HepG2 (cell line): ENCODE measurements at regions not wholly inside any gene's neighbourhood (a gene's known extent, or its start where the extent isn't known, plus 50 kb on each side); places are given as distances from the start of the nearest gene placed in this dataset.
A peak's percentile ranks its signal among the peaks of the same experiment; 100 is the strongest.

Experiments
- ATAC-seq: fragments of 200-7000 bp; cut with Tn5 transposase; 3 replicates; pipeline ENCODE4 v1.9.1; 2020; ENCODE audit warnings: mild to moderate bottlenecking, moderate library complexity
- BruUV-seq: library from RNA; stranded (reverse); fragments of 400-500 nt; replicated peaks from 2 replicates; lab custom pipeline; 2021; lab: Mats Ljungman, UMichigan
- CTCF ChIA-PET: fragments of 300-600 bp; formaldehyde crosslinking; extraction: SDS; loops from one replicate; lab custom pipeline; 2021; ENCODE audit warnings: low total read pairs, inconsistent platforms, low intra/inter-chr PET ratio; lab: Yijun Ruan, JAX
- POLR2A ChIA-PET: fragments of 350-600 bp; sonication (Branson Sonifier 250); formaldehyde crosslinking; loops from one replicate; lab custom pipeline; 2020; ENCODE audit warnings: antibody characterized with exemption, inconsistent platforms; lab: Yijun Ruan, JAX
- DNase-seq: peaks from one replicate; pipeline ENCODE4 v3.0.0-alpha.2; 2015; ENCODE audit warnings: low spot score
- FAIRE-seq: peaks from 3 replicates; lab custom pipeline; 2011; peaks lifted over from hg19 to GRCh38; lab: Jason Lieb, UNC
- H2AFZ ChIP-seq: one replicate; pipeline ENCODE4 v1.6.1; 2011; ENCODE audit warnings: low read length, inconsistent platforms
- H3K27ac ChIP-seq: fragments of 300-600 bp; 3 replicates; pipeline ENCODE4 v1.8.0; 2011; ENCODE audit warnings: mixed run types, mild to moderate bottlenecking, mixed read lengths, low read length, inconsistent platforms; ENCODE audit not compliant: insufficient read depth; ENCODE audit errors: extremely low read length
- H3K27me3 ChIP-seq, 2 experiments: fragments of 200-600 bp in 1 of 2; 2 replicates in 1 of 2; 3 replicates in 1 of 2; pipeline versions ENCODE4 v1.6.0 to v1.8.0; 2011; ENCODE audit warnings: low read length in 2 of 2, mild to moderate bottlenecking in 2 of 2, moderate library complexity in 2 of 2, inconsistent platforms in 1 of 2; ENCODE audit not compliant: insufficient read depth in 2 of 2, control insufficient read depth in 1 of 2
- H3K36me3 ChIP-seq, 2 experiments: fragments of 200-600 bp in 1 of 2; replicated peaks in 1 of 2; 2 replicates in 1 of 2; 3 replicates in 1 of 2; pipeline versions ENCODE4 v1.5.1 to v1.8.0; 2011; ENCODE audit warnings: low read length in 2 of 2, inconsistent platforms in 1 of 2; ENCODE audit not compliant: insufficient read depth in 2 of 2, control insufficient read depth in 1 of 2
- H3K4me1 ChIP-seq: 2 replicates; pipeline ENCODE4 v1.5.1; 2012; ENCODE audit warnings: low read length, inconsistent platforms; ENCODE audit not compliant: insufficient read depth
- H3K4me2 ChIP-seq: 2 replicates; pipeline ENCODE4 v1.6.0; 2011; ENCODE audit warnings: low read depth, low read length, inconsistent platforms
- H3K4me3 ChIP-seq, 3 experiments: fragments of 200-600 bp in 1 of 3; sonication (generic), shearing (Covaris generic) in 1 of 3; replicated peaks in 1 of 3; 2 replicates each; pipeline ENCODE4 v1.5.1; 2011 to 2016; ENCODE audit warnings: low read length in 3 of 3, inconsistent platforms in 2 of 3, low read depth in 2 of 3, mild to moderate bottlenecking in 2 of 3, control low read depth in 1 of 3, mixed read lengths in 1 of 3; ENCODE audit not compliant: insufficient read depth in 1 of 3
- H3K79me2 ChIP-seq: one replicate; pipeline ENCODE4 v1.6.1; 2011; ENCODE audit warnings: low read length, inconsistent platforms; ENCODE audit not compliant: insufficient read depth
- H3K9ac ChIP-seq: 2 replicates; pipeline ENCODE4 v1.6.0; 2011; ENCODE audit warnings: mild to moderate bottlenecking, low read depth, low read length, inconsistent platforms; ENCODE audit not compliant: insufficient read depth
- H3K9me3 ChIP-seq: 2 replicates; pipeline ENCODE4 v1.5.1; 2012; ENCODE audit warnings: mild to moderate bottlenecking, low read length
- H4K20me1 ChIP-seq: 2 replicates; pipeline ENCODE4 v1.6.0; 2011; ENCODE audit warnings: inconsistent platforms, mild to moderate bottlenecking, low read length, moderate library complexity; ENCODE audit not compliant: insufficient read depth
- CCDC6 ChIP-seq: sonication (generic); formaldehyde crosslinking; IDR thresholded peaks from 2 replicates; pipeline ENCODE4 v1.8.1; 2022; ENCODE audit warnings: mild to moderate bottlenecking, missing genetic modification reagents, moderate library complexity
- CREB1 ChIP-seq, 2 experiments: fragments of 450-650 bp in 1 of 2; IDR thresholded peaks; 2 replicates each; pipeline ENCODE4 v1.6.1; 2016 to 2017; ENCODE audit warnings: control low read depth in 1 of 2, mild to moderate bottlenecking in 1 of 2, missing compliant biosample characterization in 1 of 2, missing genetic modification characterization in 1 of 2
- MAFF ChIP-seq: IDR thresholded peaks from 2 replicates; pipeline ENCODE4 v1.6.1; 2011; ENCODE audit warnings: low read depth, low read length, improper control_type of control experiment
- MAFK ChIP-seq, 2 experiments: IDR thresholded peaks in 1 of 2; conservative IDR thresholded peaks in 1 of 2; 2 replicates each; pipeline ENCODE4 v1.6.1; 2011; ENCODE audit warnings: improper control_type of control experiment in 2 of 2, low read length in 2 of 2
- in situ Hi-C: cut with HindIII; loops from 2 replicates; pipeline ENCODE4 v1.10.0; 2017; ENCODE audit warnings: low pct_unique_long_range_greater_than_20kb; ENCODE audit not compliant: extremely low pct_ligation_motif_present
- intact Hi-C: fragments of 100-400 bp; cut with micrococcal nuclease; formaldehyde crosslinking; loops from one replicate; pipeline ENCODE4 v1.10.0; 2022; ENCODE audit not compliant: unreplicated experiment
- TF ChIP-seq, protein P1 (sequence below): sonication (generic); formaldehyde crosslinking; IDR thresholded peaks from 2 replicates; pipeline ENCODE4 v1.4.0; 2020; ENCODE audit warnings: low read depth, missing genetic modification reagents

DNA sequence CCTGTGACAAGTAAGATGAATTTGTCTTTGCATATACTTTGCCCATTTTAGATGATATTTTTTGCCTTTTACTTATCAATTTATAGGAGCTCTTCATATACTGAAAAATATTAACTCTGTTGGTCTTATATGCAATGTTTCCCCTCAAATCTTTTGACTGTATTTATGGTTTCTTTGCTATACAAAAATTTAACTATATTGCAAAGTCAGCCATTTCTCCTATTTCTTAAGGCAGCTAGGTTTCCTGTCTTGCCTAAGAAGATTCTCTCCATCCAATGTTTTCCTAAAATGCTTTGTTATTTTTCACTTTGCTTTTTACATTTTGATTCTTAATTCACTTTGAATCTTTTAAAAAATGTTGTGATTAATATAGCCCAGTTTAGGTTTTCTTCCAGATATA, 273.1 kb downstream of the NSG2 start:
- FAIRE-seq (no peak), ATAC-seq (no peak), DNase-seq (no peak)
- no peak overlapping the region for H3K4me3 ChIP-seq
- in situ Hi-C loops (loop anchor here (10.0 kb wide), 1 partner anchor 704 kb away; the partner anchor contains the start of gene BOD1), intact Hi-C loops (no loop called here)
- no peaks in the 10 kb centered on the region for H3K79me2 ChIP-seq
- H3K4me1 ChIP-seq = no peaks in the 10 kb centered on the region
- peak; percentile 77 for TF ChIP-seq MAFF
- TF ChIP-seq, protein P1, sequence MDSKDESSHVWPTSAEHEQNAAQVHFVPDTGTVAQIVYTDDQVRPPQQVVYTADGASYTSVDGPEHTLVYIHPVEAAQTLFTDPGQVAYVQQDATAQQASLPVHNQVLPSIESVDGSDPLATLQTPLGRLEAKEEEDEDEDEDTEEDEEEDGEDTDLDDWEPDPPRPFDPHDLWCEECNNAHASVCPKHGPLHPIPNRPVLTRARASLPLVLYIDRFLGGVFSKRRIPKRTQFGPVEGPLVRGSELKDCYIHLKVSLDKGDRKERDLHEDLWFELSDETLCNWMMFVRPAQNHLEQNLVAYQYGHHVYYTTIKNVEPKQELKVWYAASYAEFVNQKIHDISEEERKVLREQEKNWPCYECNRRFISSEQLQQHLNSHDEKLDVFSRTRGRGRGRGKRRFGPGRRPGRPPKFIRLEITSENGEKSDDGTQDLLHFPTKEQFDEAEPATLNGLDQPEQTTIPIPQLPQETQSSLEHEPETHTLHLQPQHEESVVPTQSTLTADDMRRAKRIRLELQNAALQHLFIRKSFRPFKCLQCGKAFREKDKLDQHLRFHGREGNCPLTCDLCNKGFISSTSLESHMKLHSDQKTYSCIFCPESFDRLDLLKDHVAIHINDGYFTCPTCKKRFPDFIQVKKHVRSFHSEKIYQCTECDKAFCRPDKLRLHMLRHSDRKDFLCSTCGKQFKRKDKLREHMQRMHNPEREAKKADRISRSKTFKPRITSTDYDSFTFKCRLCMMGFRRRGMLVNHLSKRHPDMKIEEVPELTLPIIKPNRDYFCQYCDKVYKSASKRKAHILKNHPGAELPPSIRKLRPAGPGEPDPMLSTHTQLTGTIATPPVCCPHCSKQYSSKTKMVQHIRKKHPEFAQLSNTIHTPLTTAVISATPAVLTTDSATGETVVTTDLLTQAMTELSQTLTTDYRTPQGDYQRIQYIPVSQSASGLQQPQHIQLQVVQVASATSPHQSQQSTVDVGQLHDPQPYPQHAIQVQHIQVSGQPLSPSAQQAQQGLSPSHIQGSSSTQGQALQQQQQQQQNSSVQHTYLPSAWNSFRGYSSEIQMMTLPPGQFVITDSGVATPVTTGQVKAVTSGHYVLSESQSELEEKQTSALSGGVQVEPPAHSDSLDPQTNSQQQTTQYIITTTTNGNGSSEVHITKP (CRISPR knock-in tag) = no peak
- no peak for TF ChIP-seq CCDC6 (CRISPR knock-in tag)
- TF ChIP-seq CREB1 (IDR thresholded peaks at IDR 0.05) = no peak
- TF ChIP-seq CREB1 (CRISPR knock-in tag; IDR thresholded peaks at IDR 0.05) = no peak
- TF ChIP-seq MAFK (conservative IDR thresholded peaks at IDR 0.05 in 1 of 2, IDR thresholded peaks at IDR 0.05 in 1 of 2; ENCODE audit: low read length in 2 of 2) = peak; percentile 48 to 80; a peak in 3 of 4 replicates
- no peaks in the 10 kb centered on the region for H3K9me3 ChIP-seq
- no peak overlapping the region for H2AFZ ChIP-seq
- no peak overlapping the region for H3K4me2 ChIP-seq
- ChIA-PET POLR2A (no interaction called here), CTCF (no interaction called here)
- no peak overlapping the region for H3K9ac ChIP-seq
- no peak overlapping the region for H3K27ac ChIP-seq
- no peaks in the 10 kb centered on the region for H4K20me1 ChIP-seq
- H3K27me3 ChIP-seq = peaks cover 3 to 25% of the 10 kb centered on the region in 2 experiments; a peak in 4 of 5 replicates
- no peaks in the 10 kb centered on the region for H3K36me3 ChIP-seq
- BruUV-seq = no TSS peak
